LHCN-M2 (cell line): ENCODE measurements at regions not wholly inside any gene's neighbourhood (a gene's known extent, or its start where the extent isn't known, plus 50 kb on each side); places are given as distances from the start of the nearest gene placed in this dataset.
"Not testable (repeated sequence)": the region's sequence is repeated elsewhere in the genome, so short reads cannot be mapped to it uniquely, and the experiment has no call there.

Source experiments
- DNase-seq: peaks from one replicate; pipeline ENCODE4 v3.0.0-alpha.2; 2012; ENCODE audit warnings: low read depth

GRCh38 chr4:13984991-13985800 lies 357.7 kb upstream of the BOD1L1 start:
- peak; percentile 100 for DNase-seq

GRCh38 chr4:13985837-13986236 lies 358.3 kb upstream of the BOD1L1 start:
- DNase-seq, result no peak

DNA sequence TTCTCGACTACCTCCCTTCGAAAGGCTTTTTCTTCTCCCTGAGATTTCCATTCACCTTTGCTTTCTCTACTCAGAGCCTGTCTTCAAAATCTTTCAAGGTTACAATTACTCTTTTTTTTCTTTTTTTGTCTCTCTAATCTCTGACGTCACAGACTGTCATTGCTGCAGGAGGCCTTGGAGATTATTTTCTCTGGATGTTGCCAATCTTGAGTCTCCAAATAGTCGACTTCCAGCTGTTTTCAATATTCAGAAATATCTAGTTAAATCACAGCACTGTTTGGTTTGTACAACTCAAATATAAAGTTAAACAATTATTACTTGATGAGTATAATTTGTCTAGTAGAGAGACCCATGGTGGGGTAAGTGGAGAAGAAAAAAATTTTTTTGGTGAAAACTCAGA lies 359.0 kb upstream of the BOD1L1 start:
- DNase-seq, result no peak

DNA sequence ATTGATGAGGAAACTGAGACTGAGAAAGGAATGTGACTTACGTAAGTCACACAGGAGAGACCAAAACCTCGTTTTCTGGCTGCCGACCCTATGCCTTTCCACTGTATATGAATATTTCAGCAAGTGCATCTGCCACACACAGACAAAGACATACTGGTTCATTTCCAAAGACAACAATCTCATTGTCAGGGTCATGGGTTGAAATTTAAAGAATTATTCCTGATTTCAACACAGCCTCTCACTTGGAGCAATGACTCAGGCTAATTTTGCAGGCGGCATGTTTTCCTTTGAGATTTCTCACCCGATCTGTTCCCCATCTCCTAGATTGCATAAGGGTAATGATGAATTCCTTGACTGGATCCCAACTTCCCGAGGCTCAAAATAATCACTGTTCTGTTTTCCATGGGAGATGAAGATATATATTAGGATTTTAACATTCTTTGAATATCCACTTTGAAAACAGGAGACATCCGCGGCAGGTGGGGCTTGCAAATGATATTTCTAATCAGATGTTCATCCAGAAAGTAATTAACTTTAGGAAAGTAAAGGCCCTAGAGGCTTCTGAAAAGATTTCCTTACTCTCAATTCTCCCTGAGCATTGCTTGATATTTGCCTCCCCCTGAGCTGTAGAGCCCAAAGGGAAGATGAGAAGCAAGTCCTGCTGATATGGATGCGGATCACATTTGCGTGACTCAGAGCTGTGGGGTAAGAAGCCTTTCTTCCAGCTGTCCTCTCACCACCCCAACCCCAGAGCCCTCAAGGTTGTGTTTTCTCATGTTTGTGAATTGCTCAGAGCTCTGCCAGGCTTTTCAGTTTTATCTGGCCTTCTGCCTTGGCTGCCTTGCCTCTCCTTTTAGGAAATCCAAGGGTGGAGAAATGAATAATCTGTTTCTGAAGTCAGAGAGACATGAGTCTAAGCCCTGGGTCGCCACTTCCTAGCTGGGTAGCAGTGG lies 361.1 kb upstream of the BOD1L1 start:
- peak; percentile 100 for DNase-seq

GRCh38 chr4:13989501-13989900 lies 362.0 kb upstream of the BOD1L1 start:
- DNase-seq, result peak; percentile 99

DNA sequence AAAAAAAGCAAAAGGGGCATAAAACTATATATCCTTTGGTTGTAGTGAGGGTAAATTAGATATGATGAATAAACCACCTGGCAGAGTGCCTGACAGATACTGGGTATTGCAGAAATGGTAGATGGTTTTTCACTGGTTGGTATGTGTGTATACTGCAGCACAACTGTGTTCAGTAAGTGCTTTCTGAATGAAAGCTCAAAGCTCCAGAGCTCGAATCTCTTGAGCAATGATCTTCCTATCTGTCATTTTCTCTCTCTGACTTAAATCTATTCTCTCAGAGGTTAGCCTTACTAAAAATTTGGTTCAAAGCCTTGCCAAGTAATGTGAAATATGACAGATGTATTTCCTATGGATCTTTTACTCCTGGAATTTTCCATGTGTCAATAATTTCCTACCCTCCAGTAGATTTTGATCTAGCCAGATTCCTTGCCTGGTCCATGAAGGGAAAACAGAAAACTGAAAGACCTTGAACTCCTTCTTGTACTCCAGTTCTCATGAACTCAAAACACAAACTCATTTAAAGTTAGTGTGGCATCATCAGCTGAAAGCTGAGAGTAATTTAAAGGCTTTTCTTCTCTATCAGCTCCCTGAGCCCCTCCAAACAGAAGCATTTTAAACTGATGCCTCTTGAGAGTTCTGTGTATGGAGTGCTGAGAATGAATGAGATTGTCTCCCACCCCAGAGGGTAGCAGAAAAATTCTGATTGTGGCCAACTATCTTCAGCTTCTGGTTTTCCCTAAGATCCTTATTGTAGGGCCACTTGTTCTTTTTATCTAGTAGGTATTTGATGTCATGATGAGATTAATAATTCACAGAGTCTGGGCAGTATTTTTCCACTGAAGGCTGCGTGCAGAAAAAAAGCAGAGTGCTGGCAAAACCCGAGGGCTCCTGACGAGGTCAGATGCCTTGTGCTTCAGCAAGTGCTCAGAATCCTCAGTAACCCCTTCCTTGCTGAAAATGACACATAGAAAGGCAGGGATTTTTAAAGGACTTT lies 363.4 kb upstream of the BOD1L1 start:
- peak; percentile 77 for DNase-seq

DNA sequence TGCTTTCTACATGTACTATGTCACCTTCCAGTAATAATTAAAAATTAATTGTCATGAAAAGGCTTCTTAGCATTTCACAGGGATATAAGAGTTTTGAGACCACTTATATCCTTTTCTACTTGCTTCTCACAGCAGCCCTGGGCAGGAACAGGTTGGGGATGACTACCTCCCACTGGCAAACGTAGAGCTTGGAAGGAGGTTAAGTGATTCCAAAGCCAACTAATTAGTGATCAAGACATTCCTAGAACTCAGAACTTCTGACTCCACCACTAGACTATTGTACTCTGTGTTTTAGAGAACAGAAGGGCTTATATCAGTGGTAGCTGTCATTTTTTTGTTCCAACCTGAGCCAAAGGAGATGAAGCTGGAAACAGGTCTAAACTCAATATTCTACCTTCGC lies 364.5 kb upstream of the BOD1L1 start:
- no peak for DNase-seq

DNA sequence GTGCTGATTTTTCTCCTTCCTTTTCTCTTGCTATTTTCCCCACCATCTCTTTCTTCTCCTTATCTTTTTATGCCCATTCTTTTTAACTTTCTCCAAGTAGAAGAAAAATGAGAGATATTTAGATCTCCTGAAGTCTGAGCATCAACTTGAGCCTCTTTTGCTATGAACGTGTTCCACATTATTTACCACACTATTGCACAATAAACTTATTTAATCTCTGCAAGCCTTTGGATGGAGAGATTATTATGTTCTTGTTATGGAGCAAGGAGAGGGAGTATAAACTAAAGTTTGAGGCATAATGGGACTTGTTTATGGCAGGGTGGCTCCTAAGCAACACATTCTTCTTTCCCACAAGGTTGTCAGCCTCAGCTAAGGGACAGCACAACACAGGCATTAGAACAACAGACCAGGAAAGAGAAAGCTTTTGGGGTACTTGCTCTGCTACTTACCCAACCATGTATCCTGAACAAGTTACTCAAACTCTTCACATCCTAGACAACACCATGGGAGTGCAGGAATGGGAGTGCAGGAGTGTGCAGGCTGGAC lies 365.5 kb upstream of the BOD1L1 start:
- peak; percentile 21 for DNase-seq

DNA sequence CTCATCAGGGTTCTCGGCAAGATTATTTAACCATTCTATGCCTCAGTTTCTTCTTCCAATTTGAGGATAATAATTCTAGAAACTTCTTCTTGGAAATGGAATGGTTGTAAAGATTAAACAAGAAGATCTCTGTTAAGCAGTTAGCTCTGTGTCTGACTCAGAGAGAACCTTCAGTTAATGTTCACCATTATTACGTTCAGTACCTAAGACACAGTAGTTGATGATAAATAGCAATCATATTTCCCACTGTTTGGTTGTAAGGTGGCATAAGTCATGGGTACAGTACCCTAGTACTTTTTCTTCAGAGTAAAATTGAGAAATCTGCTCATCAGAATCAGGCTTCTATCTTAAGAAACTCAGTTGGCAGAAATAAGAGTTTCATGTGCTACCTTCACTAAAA lies 366.5 kb upstream of the BOD1L1 start:
- DNase-seq, result no peak

GRCh38 chr4:13998850-13999445 lies 371.4 kb upstream of the BOD1L1 start:
- no peak for DNase-seq

DNA sequence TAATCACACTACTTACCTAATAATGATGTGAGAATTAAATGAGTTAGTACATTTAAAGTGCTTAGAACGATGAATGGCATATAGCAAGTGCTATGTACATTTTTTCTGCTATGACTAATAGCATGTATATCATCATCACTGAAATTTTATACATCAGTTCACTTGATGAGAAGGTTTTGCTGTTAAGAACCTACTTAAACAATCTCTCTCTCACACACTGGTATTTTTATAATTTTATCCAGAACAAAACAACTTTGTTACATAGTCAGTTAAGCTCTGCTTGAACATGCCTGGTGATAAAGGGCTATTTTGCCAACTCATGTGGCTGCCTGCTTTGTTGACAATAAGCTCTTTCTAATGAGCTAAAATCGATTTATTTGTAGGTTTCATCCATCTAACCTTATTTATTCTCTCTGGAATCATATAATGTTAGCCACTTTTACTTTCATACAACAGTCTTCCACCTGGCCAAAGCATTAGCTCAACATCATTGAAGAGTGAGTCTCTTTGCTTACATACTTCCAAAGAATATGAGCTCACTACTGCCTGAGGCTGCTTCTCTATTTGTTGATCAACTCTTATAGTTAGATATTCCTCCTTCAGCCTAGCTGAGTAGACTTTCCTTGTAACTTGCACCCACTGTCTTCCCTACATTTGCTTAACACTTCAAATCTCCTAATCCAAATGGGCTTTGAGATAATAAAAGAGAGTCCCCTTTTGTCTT lies 372.7 kb upstream of the BOD1L1 start:
- DNase-seq, result no peak

GRCh38 chr4:14002331-14002730 lies 374.8 kb upstream of the BOD1L1 start:
- not testable (repeated sequence) for DNase-seq

DNA sequence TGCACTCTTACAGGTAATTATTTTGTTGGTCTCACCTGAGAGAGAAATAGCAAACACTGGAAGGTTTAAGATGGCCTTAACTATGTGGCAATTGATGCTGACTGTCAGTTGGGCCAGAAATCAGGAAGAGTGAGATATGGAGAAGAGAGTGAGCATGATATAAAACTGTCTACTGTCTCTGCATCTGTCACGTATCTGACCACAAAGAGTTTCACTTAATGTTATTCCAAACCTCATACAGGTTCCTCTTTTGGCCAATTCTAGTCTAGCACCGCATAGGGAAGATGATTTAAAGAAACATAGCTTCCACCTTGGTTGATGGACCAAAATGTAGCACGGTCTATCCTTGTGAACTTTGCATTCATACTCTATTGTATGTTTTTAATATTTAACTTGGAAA lies 381.0 kb upstream of the BOD1L1 start:
- no peak for DNase-seq

DNA sequence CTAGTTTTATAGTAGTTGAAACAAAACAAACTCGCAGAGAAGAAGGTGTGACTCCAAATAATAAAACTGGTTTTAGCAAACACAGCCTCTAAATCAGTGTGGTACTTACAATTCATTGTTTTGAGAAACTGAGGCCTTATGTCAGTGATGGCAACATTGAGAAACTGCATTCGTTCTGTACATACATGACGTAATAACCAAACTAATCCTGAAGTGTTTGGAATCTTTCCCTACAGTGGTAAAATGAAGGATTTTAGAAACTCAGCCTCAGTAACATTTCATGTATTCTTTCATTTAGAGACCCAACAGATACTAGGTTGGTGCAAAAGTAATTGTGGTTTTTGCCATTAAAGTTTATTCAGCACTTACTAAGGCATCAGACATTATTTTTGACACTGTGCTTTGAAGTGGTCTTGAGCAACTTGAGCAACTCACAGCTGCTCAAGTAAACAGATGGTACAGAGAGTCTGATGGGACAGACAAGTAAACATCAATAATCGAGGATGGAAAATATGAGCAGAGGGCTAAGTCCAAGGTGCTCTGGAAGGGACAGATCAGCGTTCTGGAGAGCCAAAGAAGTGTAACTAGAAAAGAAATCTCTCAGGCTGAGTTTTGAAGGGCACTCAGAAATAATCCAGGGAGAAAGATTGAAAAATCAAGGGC lies 390.8 kb upstream of the BOD1L1 start:
- peak; percentile 83 for DNase-seq

DNA sequence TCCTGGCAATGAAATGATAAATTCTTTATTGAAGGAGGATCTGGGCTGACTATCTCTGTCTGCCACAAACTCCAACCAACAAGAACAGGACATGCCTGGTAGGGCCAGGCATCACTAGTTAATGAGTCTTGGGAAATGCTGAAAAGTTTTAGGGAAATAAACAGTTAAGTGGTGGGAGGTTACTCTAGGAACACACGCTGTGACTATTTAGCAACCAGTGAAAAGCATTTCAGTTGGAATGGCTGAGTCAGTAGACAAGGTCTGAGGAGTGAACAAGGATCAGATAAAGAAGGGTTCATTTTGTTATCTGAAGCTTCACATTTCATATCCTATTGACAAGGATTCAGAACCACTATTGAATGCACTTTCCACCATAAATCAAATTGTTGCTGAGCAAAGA lies 394.9 kb upstream of the BOD1L1 start:
- DNase-seq, result peak; percentile 64

GRCh38 chr4:14023036-14023435 lies 395.5 kb upstream of the BOD1L1 start:
- peak; percentile 72 for DNase-seq

DNA sequence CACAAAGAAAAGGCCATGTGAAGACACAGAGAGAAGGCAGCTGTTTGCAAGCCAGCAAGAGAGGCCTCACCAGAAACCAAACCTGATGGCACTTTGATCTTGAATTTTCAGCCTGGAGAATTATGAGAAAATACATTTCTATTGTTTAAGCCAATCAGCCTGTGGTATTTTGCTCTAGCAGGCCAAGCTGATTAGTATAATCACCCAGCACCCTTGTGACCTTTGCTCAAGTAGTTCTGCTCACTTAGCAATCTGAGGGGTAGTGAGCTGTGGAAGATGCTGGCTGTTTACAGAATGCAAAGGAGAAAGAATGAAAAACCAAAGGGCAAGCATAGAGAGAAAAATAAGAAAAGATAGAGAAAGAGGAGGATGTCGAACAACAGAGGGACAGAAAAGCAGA lies 396.4 kb upstream of the BOD1L1 start:
- DNase-seq, result no peak

GRCh38 chr4:14025111-14025510 lies 397.6 kb upstream of the BOD1L1 start:
- DNase-seq, result no peak

DNA sequence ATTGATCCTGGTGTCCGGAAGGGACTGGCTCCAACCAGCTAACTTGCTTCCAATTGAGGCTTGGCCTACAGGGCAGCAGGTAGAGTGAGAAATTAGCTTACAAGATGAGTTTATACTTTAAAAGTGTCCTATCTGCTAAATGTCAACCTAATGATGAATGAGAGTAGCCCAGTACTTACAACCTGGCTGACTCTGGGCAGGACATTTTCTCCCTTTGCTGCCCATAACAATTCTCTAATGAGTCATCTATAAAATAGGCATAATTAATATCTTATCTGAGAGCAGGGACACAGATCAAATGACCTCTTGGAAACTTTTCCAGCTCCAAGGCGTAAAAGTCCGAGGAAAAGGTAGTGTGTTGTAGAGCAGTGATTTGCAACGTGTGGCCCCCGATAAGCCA lies 398.4 kb upstream of the BOD1L1 start:
- no peak for DNase-seq
